ENCODE measurements at regions not wholly inside any gene's neighbourhood (a gene's known extent, or its start where the extent isn't known, plus 50 kb on each side); places are given as distances from the start of the nearest gene placed in this dataset.

DNA sequence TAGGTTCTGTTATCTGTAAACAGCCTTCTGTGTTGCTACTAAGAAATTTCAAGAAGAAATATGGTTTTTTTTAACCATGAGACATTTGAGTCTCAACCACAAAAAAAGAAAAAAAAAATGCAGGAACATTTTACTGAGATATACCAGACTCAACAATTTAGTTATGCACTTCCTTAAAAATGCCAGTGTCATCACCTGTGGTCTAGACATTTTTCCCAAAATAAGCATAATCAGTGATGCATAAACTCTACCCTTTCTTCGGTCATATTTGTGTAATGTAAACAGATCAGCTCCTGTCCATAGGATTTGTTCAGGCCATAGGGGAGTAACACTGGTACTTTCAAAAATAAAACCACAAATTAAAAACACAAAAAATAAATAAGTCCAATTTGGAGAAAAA is 122.6 kb upstream of the TNFSF4 start (continued):
- TF ChIP-seq, protein P1, sequence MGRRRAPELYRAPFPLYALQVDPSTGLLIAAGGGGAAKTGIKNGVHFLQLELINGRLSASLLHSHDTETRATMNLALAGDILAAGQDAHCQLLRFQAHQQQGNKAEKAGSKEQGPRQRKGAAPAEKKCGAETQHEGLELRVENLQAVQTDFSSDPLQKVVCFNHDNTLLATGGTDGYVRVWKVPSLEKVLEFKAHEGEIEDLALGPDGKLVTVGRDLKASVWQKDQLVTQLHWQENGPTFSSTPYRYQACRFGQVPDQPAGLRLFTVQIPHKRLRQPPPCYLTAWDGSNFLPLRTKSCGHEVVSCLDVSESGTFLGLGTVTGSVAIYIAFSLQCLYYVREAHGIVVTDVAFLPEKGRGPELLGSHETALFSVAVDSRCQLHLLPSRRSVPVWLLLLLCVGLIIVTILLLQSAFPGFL (CRISPR knock-in tag; IDR thresholded peaks at IDR 0.05): no peak
- TF ChIP-seq, protein P2, sequence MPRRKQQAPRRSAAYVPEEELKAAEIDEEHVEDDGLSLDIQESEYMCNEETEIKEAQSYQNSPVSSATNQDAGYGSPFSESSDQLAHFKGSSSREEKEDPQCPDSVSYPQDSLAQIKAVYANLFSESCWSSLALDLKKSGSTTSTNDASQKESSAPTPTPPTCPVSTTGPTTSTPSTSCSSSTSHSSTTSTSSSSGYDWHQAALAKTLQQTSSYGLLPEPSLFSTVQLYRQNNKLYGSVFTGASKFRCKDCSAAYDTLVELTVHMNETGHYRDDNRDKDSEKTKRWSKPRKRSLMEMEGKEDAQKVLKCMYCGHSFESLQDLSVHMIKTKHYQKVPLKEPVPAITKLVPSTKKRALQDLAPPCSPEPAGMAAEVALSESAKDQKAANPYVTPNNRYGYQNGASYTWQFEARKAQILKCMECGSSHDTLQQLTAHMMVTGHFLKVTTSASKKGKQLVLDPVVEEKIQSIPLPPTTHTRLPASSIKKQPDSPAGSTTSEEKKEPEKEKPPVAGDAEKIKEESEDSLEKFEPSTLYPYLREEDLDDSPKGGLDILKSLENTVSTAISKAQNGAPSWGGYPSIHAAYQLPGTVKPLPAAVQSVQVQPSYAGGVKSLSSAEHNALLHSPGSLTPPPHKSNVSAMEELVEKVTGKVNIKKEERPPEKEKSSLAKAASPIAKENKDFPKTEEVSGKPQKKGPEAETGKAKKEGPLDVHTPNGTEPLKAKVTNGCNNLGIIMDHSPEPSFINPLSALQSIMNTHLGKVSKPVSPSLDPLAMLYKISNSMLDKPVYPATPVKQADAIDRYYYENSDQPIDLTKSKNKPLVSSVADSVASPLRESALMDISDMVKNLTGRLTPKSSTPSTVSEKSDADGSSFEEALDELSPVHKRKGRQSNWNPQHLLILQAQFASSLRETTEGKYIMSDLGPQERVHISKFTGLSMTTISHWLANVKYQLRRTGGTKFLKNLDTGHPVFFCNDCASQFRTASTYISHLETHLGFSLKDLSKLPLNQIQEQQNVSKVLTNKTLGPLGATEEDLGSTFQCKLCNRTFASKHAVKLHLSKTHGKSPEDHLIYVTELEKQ (CRISPR knock-in tag; IDR thresholded peaks at IDR 0.05): no peak
- TF ChIP-seq PCBP1 (IDR thresholded peaks at IDR 0.05; ENCODE audit: low read depth, low read length, poor library complexity, severe bottlenecking): no peak
- TF ChIP-seq, protein P3, sequence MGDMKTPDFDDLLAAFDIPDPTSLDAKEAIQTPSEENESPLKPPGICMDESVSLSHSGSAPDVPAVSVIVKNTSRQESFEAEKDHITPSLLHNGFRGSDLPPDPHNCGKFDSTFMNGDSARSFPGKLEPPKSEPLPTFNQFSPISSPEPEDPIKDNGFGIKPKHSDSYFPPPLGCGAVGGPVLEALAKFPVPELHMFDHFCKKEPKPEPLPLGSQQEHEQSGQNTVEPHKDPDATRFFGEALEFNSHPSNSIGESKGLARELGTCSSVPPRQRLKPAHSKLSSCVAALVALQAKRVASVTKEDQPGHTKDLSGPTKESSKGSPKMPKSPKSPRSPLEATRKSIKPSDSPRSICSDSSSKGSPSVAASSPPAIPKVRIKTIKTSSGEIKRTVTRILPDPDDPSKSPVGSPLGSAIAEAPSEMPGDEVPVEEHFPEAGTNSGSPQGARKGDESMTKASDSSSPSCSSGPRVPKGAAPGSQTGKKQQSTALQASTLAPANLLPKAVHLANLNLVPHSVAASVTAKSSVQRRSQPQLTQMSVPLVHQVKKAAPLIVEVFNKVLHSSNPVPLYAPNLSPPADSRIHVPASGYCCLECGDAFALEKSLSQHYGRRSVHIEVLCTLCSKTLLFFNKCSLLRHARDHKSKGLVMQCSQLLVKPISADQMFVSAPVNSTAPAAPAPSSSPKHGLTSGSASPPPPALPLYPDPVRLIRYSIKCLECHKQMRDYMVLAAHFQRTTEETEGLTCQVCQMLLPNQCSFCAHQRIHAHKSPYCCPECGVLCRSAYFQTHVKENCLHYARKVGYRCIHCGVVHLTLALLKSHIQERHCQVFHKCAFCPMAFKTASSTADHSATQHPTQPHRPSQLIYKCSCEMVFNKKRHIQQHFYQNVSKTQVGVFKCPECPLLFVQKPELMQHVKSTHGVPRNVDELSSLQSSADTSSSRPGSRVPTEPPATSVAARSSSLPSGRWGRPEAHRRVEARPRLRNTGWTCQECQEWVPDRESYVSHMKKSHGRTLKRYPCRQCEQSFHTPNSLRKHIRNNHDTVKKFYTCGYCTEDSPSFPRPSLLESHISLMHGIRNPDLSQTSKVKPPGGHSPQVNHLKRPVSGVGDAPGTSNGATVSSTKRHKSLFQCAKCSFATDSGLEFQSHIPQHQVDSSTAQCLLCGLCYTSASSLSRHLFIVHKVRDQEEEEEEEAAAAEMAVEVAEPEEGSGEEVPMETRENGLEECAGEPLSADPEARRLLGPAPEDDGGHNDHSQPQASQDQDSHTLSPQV (IDR thresholded peaks at IDR 0.05): 0 out of 2 replicates have a peak, but pooled peaks have one; percentile 44
- TF ChIP-seq, protein P4, sequence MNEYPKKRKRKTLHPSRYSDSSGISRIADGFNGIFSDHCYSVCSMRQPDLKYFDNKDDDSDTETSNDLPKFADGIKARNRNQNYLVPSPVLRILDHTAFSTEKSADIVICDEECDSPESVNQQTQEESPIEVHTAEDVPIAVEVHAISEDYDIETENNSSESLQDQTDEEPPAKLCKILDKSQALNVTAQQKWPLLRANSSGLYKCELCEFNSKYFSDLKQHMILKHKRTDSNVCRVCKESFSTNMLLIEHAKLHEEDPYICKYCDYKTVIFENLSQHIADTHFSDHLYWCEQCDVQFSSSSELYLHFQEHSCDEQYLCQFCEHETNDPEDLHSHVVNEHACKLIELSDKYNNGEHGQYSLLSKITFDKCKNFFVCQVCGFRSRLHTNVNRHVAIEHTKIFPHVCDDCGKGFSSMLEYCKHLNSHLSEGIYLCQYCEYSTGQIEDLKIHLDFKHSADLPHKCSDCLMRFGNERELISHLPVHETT (CRISPR knock-in tag; conservative IDR thresholded peaks at IDR 0.05 in 1 of 2, IDR thresholded peaks at IDR 0.05 in 1 of 2): peak in 1 of 2 experiments; percentile 37; a peak in 1 of 4 replicates
